Endometrial microvascular endothelial cells (primary cell): ENCODE measurements at regions not wholly inside any gene's neighbourhood (a gene's known extent, or its start where the extent isn't known, plus 50 kb on each side); places are given as distances from the start of the nearest gene placed in this dataset.
"Not testable (repeated sequence)": the region's sequence is repeated elsewhere in the genome, so short reads cannot be mapped to it uniquely, and the experiment has no call there.

Experiments used
- in situ Hi-C: cut with HindIII; loops from 2 replicates; pipeline ENCODE4 v1.10.0; 2017; ENCODE audit warnings: low sequenced_read_pairs, low pct_unique_long_range_greater_than_20kb; ENCODE audit errors: inconsistent ontology term

DNA sequence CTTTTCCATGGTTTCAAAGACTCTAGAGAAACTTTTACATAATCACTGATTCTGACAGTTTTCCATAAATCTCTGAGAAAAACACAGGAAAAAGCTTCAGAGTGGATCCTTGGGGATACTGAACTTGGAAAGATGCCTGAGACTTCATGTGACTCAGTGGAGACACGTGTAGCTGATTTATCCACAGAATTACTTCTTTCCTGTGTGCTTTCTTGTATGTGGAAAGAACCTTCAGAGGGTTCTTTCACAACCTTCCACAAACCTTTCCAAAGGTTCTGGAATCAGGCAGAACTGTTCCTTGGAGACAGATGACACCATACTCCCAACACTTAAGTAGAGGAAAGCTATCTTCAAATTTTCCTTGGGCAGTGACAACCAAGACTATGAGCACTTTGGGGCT is 207.2 kb downstream of the RND3 start:
- in situ Hi-C loops: no loop called here

DNA sequence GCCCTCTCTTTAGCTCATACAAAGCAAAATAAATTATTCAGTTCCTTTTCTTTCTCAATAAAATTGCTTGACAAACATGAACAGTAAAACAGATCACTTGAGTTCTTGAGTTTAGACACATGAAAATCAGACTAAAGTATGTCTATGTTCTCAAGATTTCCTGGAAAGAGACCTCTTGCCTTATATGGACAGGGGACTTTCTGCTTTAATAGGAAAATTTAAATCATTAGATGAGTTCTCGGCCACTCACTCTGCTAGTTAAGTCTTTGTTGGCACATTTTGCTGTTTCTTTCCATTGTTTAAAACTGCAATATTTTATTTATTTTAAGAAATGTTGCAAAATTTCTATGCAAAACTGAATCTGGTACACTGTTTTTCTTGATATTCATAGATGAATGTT is 207.8 kb downstream of the RND3 start:
- in situ Hi-C loops: no loop called here

GRCh38 chr2:150276737-150277136 is 210.7 kb downstream of the RND3 start:
- in situ Hi-C loops: no loop called here

DNA sequence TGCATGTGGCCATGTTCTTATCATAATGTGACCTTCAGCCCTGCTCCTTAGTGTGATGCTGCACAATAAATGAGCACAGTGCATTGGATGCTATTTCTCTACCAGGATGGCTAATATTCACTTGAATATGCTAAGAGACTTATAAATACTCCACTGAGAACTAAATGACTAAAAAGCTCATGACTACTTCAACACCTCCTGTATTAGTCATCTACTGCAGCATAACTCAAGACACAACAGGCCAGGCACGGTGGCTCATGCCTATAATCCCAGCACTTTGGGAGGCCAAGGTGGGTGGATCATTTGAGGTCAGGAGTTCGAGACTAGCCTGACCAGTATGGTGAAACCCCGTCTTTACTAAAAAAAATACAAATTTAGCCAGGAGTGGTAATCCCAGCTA is 213.4 kb downstream of the RND3 start:
- in situ Hi-C loops: no loop called here

GRCh38 chr2:150271952-150272802 is 215.3 kb downstream of the RND3 start:
- in situ Hi-C loops: no loop called here

- in situ Hi-C loops: no loop called here
These were observed 219.6 kb downstream of the RND3 start for GRCh38 chr2:150267651-150268415.

GRCh38 chr2:150266931-150267330 is 220.5 kb downstream of the RND3 start:
- in situ Hi-C loops: no loop called here

- in situ Hi-C loops: no loop called here
These were observed 223.0 kb downstream of the RND3 start for GRCh38 chr2:150264442-150264841.

- in situ Hi-C loops: no loop called here
These were observed 225.8 kb downstream of the RND3 start for GRCh38 chr2:150261691-150262090.

- in situ Hi-C loops: no loop called here
These were observed 226.8 kb downstream of the RND3 start for GRCh38 chr2:150260636-150261035.

DNA sequence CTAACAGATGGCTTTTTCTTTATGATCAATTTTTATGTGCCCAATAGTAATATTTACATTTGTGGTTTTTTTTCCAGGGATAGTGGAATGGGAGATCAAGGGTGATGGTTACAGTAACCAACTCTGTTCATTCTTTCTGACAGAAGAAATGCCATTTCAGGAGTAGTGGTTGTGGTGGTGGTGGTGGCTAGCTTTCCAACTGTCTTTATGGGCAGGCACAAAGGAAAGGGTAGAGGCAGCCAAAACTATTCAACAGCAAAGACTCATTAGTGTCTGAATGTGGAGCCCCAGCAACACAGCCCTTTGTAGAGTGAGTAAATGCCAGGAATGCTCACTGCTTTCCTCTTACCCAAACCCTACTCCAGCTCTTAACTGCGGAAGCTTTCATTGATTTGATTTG is 227.7 kb downstream of the RND3 start:
- in situ Hi-C loops: no loop called here

DNA sequence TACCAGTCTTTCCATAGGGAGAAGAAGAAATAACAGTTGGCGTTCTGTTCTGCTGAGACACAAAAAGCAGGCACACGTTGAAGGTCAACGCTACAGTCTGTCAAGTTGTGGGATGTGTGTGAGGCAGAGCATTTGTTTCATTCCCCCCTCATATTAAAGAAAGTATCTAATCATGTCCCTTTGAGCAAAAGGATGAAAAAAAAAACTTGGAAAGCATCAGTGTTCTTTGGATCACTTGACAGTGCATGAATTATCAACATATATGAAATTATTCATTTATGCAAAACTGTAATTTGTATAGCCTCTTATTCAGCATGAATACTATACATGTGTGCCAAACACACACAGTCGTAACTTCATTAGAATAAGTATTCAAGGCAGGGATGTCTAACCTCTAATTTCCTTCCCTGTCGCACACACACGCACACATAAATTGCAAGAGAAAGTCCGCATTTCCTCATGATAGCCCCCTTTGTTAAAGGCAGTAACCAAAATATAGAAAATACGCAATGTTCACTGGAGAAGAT is 228.6 kb downstream of the RND3 start:
- in situ Hi-C loops: no loop called here

DNA sequence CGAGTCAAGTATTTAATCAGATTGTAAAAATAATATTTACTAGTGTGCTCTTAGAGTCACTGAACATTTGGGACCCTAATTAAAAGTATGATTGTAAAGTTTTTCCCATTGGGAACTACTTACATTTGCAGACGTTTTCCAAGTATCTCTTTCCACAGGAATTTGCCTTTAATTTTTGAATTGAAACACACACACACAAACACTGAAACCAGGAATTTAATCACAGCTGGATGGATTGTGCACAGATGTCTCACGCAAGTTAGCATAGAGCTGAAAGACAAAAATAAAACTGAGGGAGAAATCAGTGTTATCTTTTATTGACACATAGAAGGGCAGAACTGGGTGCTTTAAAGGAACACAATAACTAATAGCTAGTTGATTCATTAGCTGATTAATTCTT is 230.7 kb downstream of the RND3 start:
- in situ Hi-C loops: no loop called here

DNA sequence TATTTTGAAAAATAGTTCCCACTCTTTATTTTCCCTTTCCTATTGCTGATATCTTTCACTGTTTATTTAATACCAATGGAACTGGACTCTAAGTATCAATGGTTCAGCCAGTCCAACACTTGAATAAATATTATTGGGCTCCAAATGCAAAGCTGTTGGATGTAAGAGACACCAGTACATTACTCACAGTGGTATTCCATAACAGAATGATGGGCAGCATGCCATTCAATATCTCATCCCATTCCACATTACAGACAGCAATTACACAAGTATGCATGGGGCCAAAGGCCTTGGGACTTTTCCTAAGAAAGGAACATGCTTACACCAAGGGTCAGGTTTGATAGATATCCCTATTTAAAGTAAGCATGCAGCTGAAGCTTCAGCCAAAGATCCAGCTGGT is 231.9 kb downstream of the RND3 start:
- in situ Hi-C loops: no loop called here

- in situ Hi-C loops: not testable (repeated sequence)
These were observed 237.7 kb downstream of the RND3 start for GRCh38 chr2:150249735-150250134.

DNA sequence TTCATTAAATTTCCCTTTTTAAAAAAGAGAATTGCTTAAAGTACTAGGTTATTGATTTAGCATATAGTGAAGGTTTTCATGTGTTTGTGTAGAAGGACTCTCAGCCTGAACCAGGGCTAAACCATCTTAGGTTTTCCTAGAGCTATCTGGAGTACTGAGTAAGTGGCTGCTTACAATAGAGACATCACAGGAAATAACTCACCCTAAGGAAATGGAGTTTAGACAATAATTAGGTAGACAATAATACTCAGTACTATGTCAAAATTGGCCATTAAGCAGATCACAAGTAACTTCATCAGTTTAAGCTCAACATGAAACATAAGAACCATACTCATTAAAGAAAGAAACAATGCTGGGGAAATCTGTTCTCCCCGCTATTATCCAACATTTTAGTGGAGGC is 240.0 kb downstream of the RND3 start:
- in situ Hi-C loops: no loop called here

DNA sequence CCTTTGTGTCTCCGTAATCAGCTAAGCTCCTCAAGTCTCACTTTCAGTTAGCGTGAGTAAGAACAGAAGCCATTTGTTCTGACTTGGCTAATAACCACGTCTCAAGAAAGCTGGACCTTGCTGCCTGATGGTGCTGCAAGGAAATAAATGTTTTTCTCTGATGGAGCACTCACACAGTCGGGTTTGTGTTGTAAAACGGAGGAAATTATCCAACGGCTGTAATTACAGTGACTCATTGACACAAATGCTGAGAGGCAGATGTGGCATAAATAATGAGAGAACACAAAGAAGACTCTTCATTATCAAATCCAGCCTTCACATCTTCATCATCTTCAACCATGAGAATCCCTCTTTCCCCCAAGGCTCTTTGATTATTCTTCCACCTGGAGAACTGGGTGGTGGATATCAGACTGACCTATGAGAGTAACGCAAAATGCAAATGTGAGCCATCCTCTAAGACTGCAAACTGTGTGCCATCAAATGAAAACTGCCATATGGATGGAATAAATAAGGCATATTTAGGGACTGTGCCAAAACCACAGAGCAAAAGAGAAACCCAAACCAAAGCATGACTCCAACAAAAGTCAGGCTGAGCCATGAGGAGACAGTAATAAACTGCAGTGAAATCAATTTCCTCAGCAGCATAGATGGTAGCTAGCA is 252.6 kb downstream of the RND3 start:
- in situ Hi-C loops: no loop called here

DNA sequence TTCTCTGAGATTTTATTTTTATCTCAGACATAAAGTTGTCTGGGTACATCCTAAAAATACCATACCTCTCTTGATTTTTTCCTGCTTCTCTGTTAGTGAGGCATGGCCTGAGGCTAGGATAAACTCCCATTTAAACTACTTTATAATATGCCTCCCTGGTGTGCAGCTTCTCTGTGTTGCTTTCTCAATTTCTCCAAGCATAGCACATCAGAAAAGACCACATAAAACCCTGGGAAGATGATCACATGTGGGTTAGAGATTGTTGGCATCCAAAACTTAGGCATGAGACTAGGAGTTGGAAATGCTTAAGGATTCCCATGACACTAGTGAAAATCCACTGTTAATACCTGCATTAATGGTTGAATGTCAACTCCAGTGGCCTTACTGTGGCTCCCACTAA is 254.6 kb downstream of the RND3 start:
- in situ Hi-C loops: no loop called here

DNA sequence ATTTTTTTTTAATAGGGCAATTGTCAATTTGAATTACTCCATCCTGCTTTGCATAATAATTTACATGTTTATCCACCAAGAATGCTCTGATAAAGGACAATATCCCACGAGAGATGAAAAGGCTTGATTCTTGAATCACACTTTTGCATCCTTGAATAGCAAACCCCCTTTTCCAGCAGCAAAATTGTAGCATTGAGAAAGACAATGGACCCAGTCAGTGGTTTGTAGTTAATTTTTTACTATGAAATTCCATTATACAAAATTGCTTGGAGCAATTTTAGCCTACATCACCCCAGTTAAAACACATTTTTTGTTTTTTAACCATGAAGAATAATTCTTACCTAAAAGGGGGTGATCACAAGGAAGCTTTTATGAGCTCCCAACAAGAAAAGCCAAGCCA is 255.1 kb downstream of the RND3 start:
- in situ Hi-C loops: no loop called here

GRCh38 chr2:150230616-150231015 is 256.9 kb downstream of the RND3 start:
- in situ Hi-C loops: no loop called here
